Left renal cortex interstitium (tissue), 4 donors: ENCODE measurements at regions not wholly inside any gene's neighbourhood (a gene's known extent, or its start where the extent isn't known, plus 50 kb on each side); places are given as distances from the start of the nearest gene placed in this dataset.
"Not testable (repeated sequence)": the region's sequence is repeated elsewhere in the genome, so short reads cannot be mapped to it uniquely, and the experiment has no call there.

Source experiments
- DNase-seq, 4 donors: peaks; one replicate each; pipeline ENCODE4 v3.0.0-alpha.2; 2013; ENCODE audit warnings: low read depth in 4 of 4, low spot score in 2 of 4, missing footprints in 1 of 4

DNA sequence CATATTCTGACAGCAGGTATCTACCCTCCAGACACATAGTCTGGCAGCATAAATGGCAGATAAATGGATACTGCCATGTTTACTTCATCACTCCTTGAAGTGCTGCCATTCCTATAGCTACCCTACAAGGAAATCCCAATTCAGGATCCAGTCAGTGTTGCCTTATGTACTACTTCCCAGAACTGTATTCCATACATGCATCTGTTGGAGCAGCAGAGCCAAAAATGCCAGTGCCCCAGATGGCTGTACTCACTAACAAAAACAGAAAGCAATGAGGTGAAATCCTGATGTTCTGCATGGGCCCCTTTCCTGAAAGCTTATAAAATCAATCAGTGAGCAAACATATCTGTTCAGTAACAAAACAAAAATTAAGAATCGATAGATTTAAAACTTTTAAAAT is 490.0 kb upstream of the COX7C start:
- DNase-seq: no peak

GRCh38 chr5:86129009-86129408 is 488.7 kb upstream of the COX7C start:
- DNase-seq: no peak

DNA sequence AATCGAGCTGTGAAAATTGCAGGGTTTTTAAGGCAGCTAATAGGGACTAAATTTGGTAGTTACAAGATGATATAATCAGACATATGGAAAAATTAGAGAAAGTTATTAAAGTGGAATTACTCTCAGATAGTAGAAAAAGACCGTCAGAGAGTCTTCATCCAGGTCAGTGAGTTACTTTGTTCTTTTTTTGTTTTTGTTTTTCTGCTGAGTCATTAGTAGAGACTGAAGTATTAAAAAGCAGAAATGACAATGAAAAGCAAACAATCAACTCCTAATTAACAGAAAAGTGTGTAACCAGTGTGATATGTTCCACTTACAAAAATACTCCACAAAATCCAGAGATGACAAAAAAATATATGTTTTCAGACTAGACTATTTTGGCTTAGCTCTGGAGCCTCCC is 480.4 kb upstream of the COX7C start:
- DNase-seq: no peak

DNA sequence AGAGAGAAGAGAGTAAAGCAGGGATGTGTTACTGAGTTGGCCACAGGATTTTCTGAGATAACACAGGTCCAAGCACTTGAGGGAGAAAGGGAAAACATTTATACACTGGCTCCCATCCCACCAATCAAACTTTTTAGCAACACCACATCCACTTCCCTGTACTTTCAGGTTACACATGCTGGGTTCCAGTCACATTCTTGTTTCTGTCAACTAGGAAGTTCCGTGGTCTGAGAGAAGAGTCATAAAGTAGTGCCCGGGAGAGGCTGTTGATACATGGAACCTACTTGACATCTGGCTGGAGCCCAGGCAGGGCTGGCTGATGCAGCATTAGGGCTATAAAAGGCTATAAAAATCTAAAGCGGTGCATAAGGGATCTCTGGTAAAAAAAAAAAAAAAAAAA is 473.9 kb upstream of the COX7C start:
- no peak for DNase-seq

DNA sequence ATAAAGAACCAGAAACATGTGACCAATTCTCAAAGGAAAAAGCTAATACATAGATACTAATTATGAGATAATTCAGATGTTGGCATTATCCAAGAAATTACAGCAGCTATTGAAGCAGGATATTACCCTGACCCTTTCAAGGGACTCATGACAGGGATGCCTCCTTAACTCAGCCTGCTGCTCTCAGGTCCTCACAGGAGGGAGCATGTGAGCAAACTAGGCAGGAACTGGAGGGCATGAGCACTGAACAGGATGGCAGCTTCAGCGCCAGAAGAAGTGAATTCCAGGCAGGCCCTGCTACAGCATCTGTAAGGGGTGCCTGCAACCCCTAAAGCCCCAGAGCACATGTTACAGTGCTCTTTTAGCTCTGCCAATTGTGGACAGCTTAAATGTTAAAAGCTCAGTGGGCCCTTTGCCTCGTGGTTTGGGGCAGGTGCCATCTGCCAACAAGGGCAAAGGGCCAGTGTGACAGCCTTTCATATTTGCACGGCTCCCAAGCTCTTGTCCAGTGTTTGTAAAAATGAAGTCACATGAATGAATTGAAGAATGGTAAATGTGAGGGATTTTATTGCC is 464.7 kb upstream of the COX7C start:
- no peak for DNase-seq

GRCh38 chr5:86155796-86156195 is 461.9 kb upstream of the COX7C start:
- no peak for DNase-seq

GRCh38 chr5:86170194-86170593 is 447.5 kb upstream of the COX7C start:
- no peak for DNase-seq

DNA sequence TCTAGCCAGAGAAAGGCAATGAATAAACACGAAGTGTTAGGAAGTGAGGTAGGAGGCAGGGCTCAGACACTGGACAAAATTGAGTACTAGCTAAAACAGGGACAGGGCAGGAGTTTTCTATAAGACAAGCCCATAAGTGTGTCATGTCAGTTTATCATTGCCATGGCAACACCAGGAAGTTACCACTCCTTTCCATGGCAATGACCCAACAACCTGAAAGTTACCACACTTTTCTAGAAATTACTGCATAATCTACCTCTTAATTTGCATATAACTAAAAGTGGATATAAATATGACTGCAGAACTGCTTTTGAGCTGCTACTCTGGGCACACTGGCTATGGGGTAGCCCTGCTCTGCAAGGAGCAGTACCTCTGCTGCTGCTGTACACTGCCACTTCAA is 442.5 kb upstream of the COX7C start:
- DNase-seq: no peak

DNA sequence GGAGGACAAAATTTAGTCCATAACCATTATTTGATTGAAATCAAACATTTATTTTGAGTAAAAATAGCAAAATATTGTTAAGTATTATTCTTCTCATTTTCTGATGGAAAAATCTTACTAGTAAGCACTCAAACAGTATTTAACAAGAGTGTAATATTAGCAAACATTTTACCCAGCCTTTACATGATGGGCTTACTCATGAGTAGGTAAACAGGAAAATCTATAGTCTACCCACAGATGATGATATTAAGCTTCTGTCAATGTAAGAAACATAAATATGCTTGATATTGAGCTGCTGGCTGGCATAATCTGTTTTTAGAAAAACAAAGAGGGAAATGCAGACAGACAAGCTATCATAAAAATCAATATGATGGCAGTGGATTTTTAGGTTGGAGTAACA is 418.5 kb upstream of the COX7C start:
- no peak for DNase-seq

DNA sequence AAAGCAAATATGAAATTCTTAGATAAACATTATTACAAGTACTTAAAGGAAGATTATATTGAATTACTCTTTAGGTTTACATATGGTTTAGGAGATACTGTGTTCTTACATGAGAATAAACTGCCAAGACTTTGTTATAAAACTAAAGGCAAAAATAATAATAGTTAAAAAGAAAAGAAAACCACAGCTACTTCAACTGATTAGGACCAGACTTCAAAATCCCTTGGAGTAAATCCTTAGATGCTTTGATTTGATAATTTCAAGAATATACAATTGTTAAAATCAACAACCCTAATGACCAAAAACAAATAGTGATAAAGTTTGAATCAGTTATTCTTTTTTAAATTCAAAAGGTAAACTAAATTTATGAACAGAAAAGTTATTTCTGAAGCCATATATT is 389.6 kb upstream of the COX7C start:
- no peak for DNase-seq

GRCh38 chr5:86232246-86232645 is 385.5 kb upstream of the COX7C start:
- DNase-seq: no peak

DNA sequence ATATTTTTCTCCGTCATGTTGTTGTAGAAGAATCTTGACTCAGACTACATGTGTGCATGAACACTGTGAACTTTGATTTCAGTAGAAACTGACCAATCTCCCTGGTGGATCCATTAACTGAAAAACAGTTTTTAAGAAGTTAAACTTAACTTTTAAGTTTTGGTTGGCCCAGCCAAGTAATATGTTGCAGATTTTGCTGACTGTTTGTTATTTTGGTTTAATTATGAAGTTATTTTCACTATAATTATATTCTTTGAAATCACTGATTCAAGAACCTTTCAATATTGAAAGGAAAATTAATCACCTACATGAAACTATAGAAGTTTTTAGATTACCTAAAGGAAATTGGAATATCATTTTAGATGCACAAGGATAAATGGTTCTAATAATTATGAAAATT is 373.6 kb upstream of the COX7C start:
- no peak for DNase-seq

DNA sequence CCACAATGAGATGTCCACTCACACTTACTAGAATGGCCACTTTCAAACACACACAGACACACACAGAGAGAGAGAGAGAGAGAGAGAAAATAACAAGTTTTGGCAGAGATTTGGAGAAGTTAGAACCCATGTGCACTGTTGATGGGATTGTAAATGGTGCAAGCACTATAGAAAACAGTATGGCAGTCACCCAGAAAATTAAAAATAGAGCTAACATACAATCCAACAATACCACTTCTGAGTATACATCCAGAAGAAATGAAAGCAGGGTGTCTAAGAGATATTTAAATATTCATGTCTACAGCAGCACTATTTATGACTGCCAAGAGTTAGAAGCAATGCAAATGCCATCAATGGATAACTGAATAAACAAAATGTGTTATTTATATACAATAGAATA is 359.9 kb upstream of the COX7C start:
- DNase-seq: no peak

DNA sequence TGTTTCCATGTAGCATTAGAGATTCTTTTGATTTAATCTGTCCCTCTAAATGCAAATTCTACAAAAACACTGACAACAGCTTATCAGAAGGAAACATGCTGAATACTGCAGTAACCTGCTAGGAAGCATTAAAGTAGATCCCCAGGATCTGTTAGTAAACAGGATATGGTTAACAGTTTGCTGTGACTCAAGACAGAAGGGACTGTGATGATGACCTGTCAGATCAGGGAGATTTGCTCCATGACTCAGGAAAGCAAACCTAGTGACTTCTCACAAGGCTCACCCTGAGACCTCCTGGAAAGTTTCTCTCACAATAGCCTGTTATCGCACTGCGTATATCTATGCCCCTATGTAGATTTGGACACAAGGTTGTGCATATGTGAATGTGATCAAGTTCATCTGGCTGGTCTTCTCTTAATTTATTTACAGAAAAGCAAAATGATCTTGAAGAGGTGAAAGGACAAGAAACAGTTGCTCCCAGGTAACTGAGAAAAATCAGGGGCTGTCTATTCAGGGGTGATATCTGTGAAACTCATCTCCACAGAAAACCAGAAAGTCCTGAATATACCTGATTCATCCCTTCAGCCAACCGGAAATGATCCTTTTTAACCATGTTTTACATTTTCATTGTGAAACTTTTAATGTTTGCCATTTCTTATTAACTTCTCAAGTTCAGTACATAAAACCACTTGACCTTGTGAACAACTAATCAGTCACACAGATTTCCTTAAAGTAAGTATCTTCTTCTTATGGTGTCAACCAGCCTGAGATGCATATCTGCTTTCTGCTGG is 333.1 kb upstream of the COX7C start:
- not testable (repeated sequence) for DNase-seq

- not testable (repeated sequence) for DNase-seq
These were observed 330.3 kb upstream of the COX7C start for GRCh38 chr5:86287437-86287836.

DNA sequence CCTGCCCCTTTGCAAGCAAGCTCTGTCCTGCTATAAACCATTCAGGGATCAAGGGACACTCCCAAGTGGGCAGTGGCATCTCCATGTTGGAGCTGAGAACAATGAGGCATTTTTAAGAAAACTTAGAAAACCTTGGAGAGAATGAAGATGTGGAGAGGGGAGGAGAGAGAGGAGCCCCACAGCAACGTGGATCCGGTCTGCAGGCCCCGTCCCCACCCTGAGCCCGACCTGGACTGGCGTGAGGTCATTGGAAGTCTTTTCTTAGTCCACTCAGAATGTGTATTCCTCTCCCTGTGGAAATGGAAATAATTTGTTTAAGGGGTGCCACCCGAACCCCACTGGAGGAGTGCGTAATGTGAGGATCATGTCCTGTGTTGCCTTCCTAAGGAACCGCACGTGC is 328.0 kb upstream of the COX7C start:
- DNase-seq: not testable (repeated sequence)

DNA sequence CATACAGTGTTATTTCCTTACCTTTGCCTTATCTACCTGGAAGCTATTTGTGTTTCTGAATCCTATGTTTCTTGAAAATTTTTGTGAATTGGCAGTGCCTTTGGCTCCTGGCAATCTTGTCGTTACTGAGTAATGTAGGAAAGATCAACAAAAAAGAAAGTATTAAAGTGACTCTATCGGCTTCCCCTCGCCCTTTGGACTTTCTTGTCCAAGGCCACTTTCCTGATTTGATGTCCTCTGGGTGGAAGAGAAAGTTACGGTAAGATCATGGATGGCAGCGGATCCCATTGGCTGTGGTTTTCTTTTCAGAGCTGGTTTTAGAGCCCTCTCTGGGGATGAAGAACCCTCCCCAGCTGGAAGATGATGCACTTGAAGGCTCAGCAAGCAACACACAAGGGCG is 324.9 kb upstream of the COX7C start:
- not testable (repeated sequence) for DNase-seq

GRCh38 chr5:86302643-86303042 is 315.1 kb upstream of the COX7C start:
- not testable (repeated sequence) for DNase-seq

DNA sequence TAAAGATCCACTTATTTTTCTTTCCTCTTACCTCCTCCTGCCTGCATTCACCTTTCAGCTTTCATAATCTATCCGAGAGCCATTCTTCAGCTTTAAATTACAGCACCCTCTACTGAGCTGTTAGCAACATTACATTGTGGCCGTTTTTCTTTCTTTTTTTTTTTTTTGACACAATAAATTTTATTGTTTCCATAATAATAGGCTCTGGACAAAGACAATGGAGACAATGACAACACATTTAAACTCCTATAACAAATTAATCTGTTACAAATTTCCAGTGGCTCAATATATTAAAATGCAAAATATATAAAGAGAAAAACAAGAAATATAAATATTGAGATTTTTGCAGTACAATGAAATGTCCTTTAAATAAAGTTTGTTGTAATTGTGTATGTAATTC is 312.7 kb upstream of the COX7C start:
- not testable (repeated sequence) for DNase-seq

DNA sequence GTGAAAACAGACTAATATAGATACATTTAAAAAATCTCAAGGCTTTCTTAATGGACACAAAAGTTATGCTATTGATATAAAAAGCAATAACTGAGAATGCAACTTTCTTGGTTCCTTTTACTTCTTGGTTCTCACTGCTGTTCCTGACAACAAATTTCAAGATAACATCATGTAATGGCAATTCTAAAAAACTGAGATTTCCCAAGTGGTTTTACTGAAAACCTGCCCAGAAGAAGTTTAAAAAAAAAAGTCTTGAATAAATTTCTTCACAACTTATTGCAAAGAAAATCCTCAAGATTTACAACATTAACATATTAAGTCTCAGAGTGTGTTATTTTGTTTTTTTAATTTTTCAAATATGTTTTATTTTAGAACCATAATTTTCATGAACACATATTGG is 302.8 kb upstream of the COX7C start:
- DNase-seq: no peak

- DNase-seq: no peak
These were observed 297.5 kb upstream of the COX7C start for GRCh38 chr5:86320266-86320665.

DNA sequence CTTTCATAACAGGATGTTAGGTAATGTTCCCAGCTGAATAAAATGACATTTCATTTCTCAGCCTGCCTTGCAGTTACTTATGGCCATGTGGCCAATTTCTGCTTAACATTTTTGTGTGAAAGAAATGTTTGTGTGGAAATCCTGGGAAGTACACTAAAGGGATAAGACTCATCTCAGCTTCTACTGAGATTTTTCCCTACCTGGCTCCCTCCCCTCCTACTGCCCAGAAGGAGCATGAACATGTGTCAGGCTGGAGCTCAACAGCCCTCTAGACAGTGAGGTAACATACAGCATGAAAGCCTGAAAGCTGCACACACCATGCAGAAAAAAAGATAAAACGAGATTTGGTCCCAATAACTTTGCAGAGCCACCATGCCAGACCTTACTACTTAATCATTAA is 288.4 kb upstream of the COX7C start:
- no peak for DNase-seq

- DNase-seq: no peak
These were observed 287.0 kb upstream of the COX7C start for GRCh38 chr5:86330736-86331135.
